HepG2 (cell line): ENCODE measurements at regions not wholly inside any gene's neighbourhood (a gene's known extent, or its start where the extent isn't known, plus 50 kb on each side); places are given as distances from the start of the nearest gene placed in this dataset.

ENCODE experiments used
- ATAC-seq: fragments of 200-7000 bp; cut with Tn5 transposase; 3 replicates; pipeline ENCODE4 v1.9.1; 2020; ENCODE audit warnings: mild to moderate bottlenecking, moderate library complexity
- BruUV-seq: library from RNA; stranded (reverse); fragments of 400-500 nt; replicated peaks from 2 replicates; lab custom pipeline; 2021; lab: Mats Ljungman, UMichigan
- CTCF ChIA-PET: fragments of 300-600 bp; formaldehyde crosslinking; extraction: SDS; loops from one replicate; lab custom pipeline; 2021; ENCODE audit warnings: low total read pairs, inconsistent platforms, low intra/inter-chr PET ratio; lab: Yijun Ruan, JAX
- POLR2A ChIA-PET: fragments of 350-600 bp; sonication (Branson Sonifier 250); formaldehyde crosslinking; loops from one replicate; lab custom pipeline; 2020; ENCODE audit warnings: antibody characterized with exemption, inconsistent platforms; lab: Yijun Ruan, JAX
- DNase-seq: peaks from one replicate; pipeline ENCODE4 v3.0.0-alpha.2; 2015; ENCODE audit warnings: low spot score
- FAIRE-seq: peaks from 3 replicates; lab custom pipeline; 2011; peaks lifted over from hg19 to GRCh38; lab: Jason Lieb, UNC
- H2AFZ ChIP-seq: one replicate; pipeline ENCODE4 v1.6.1; 2011; ENCODE audit warnings: low read length, inconsistent platforms
- H3K27ac ChIP-seq: fragments of 300-600 bp; 3 replicates; pipeline ENCODE4 v1.8.0; 2011; ENCODE audit warnings: mixed run types, mild to moderate bottlenecking, mixed read lengths, low read length, inconsistent platforms; ENCODE audit not compliant: insufficient read depth; ENCODE audit errors: extremely low read length
- H3K27me3 ChIP-seq, 2 experiments: fragments of 200-600 bp in 1 of 2; 2 replicates in 1 of 2; 3 replicates in 1 of 2; pipeline versions ENCODE4 v1.6.0 to v1.8.0; 2011; ENCODE audit warnings: low read length in 2 of 2, mild to moderate bottlenecking in 2 of 2, moderate library complexity in 2 of 2, inconsistent platforms in 1 of 2; ENCODE audit not compliant: insufficient read depth in 2 of 2, control insufficient read depth in 1 of 2
- H3K36me3 ChIP-seq, 2 experiments: fragments of 200-600 bp in 1 of 2; replicated peaks in 1 of 2; 2 replicates in 1 of 2; 3 replicates in 1 of 2; pipeline versions ENCODE4 v1.5.1 to v1.8.0; 2011; ENCODE audit warnings: low read length in 2 of 2, inconsistent platforms in 1 of 2; ENCODE audit not compliant: insufficient read depth in 2 of 2, control insufficient read depth in 1 of 2
- H3K4me1 ChIP-seq: 2 replicates; pipeline ENCODE4 v1.5.1; 2012; ENCODE audit warnings: low read length, inconsistent platforms; ENCODE audit not compliant: insufficient read depth
- H3K4me2 ChIP-seq: 2 replicates; pipeline ENCODE4 v1.6.0; 2011; ENCODE audit warnings: low read depth, low read length, inconsistent platforms
- H3K4me3 ChIP-seq, 3 experiments: fragments of 200-600 bp in 1 of 3; sonication (generic), shearing (Covaris generic) in 1 of 3; replicated peaks in 1 of 3; 2 replicates each; pipeline ENCODE4 v1.5.1; 2011 to 2016; ENCODE audit warnings: low read length in 3 of 3, inconsistent platforms in 2 of 3, low read depth in 2 of 3, mild to moderate bottlenecking in 2 of 3, control low read depth in 1 of 3, mixed read lengths in 1 of 3; ENCODE audit not compliant: insufficient read depth in 1 of 3
- H3K79me2 ChIP-seq: one replicate; pipeline ENCODE4 v1.6.1; 2011; ENCODE audit warnings: low read length, inconsistent platforms; ENCODE audit not compliant: insufficient read depth
- H3K9ac ChIP-seq: 2 replicates; pipeline ENCODE4 v1.6.0; 2011; ENCODE audit warnings: mild to moderate bottlenecking, low read depth, low read length, inconsistent platforms; ENCODE audit not compliant: insufficient read depth
- H3K9me3 ChIP-seq: 2 replicates; pipeline ENCODE4 v1.5.1; 2012; ENCODE audit warnings: mild to moderate bottlenecking, low read length
- H4K20me1 ChIP-seq: 2 replicates; pipeline ENCODE4 v1.6.0; 2011; ENCODE audit warnings: inconsistent platforms, mild to moderate bottlenecking, low read length, moderate library complexity; ENCODE audit not compliant: insufficient read depth
- AGO2 ChIP-seq: fragments of 200-400 bp; formaldehyde crosslinking; optimal IDR thresholded peaks from 2 replicates; pipeline ENCODE3; 2017; ENCODE audit warnings: mild to moderate bottlenecking, low read depth, low read length, moderate library complexity
- ESRRA ChIP-seq: sonication (generic); formaldehyde crosslinking; IDR thresholded peaks from 2 replicates; pipeline ENCODE4 v1.5.1; 2020; ENCODE audit warnings: mild to moderate bottlenecking, low read depth, missing genetic modification reagents
- JUN ChIP-seq: sonication (generic); formaldehyde crosslinking; IDR thresholded peaks from 2 replicates; pipeline ENCODE4 v1.4.0; 2020; ENCODE audit warnings: mild to moderate bottlenecking, missing genetic modification reagents
- NCOA5 ChIP-seq: sonication (generic); formaldehyde crosslinking; IDR thresholded peaks from 2 replicates; pipeline ENCODE4 v1.4.0; 2020; ENCODE audit warnings: missing genetic modification reagents
- ONECUT2 ChIP-seq: sonication (generic); formaldehyde crosslinking; IDR thresholded peaks from 2 replicates; pipeline ENCODE4 v1.4.0; 2020; ENCODE audit warnings: missing genetic modification reagents
- SP1 ChIP-seq, 2 experiments: fragments of 450-650 bp in 1 of 2; sonication (generic) in 1 of 2; formaldehyde crosslinking in 1 of 2; IDR thresholded peaks; 2 replicates each; pipeline versions ENCODE4 v1.4.0 to v1.6.1; 2016 to 2020; ENCODE audit warnings: missing genetic modification reagents in 1 of 2
- SSRP1 ChIP-seq: IDR thresholded peaks from 2 replicates; pipeline ENCODE4 v1.6.1; 2016; ENCODE audit warnings: control low read depth
- ZBTB42 ChIP-seq: sonication (generic); formaldehyde crosslinking; IDR thresholded peaks from 2 replicates; pipeline ENCODE4 v1.5.0; 2020; ENCODE audit warnings: mild to moderate bottlenecking, missing genetic modification reagents
- ZNF230 ChIP-seq: sonication (generic); formaldehyde crosslinking; IDR thresholded peaks from 2 replicates; pipeline ENCODE4 v1.4.0; 2020; ENCODE audit warnings: mild to moderate bottlenecking, missing genetic modification reagents
- ZNF253 ChIP-seq: sonication (generic); formaldehyde crosslinking; IDR thresholded peaks from 2 replicates; pipeline ENCODE4 v1.8.0; 2022; ENCODE audit warnings: mild to moderate bottlenecking, missing genetic modification reagents, borderline replicate concordance
- ZNF260 ChIP-seq: sonication (generic); formaldehyde crosslinking; IDR thresholded peaks from 2 replicates; pipeline ENCODE4 v1.4.0; 2020; ENCODE audit warnings: missing genetic modification reagents, low read depth, mild to moderate bottlenecking, borderline replicate concordance
- WGBS: methylation state at CpG from one replicate; pipeline ENCODE4 v1.1.6; 2017; ENCODE audit warnings: low lambda C conversion rate; 5-methylcytosine and 5-hydroxymethylcytosine counted together
- in situ Hi-C: cut with HindIII; loops from 2 replicates; pipeline ENCODE4 v1.10.0; 2017; ENCODE audit warnings: low pct_unique_long_range_greater_than_20kb; ENCODE audit not compliant: extremely low pct_ligation_motif_present
- intact Hi-C: fragments of 100-400 bp; cut with micrococcal nuclease; formaldehyde crosslinking; loops from one replicate; pipeline ENCODE4 v1.10.0; 2022; ENCODE audit not compliant: unreplicated experiment
- TF ChIP-seq, protein P1 (sequence below): sonication (generic); formaldehyde crosslinking; conservative IDR thresholded peaks from 2 replicates; pipeline ENCODE4 v1.8.0; 2022; ENCODE audit warnings: missing genetic modification reagents
- TF ChIP-seq, protein P2 (sequence below): conservative IDR thresholded peaks from 2 replicates; pipeline ENCODE4 v1.6.1; 2018; ENCODE audit warnings: missing genetic modification reagents
- TF ChIP-seq, protein P3 (sequence below): sonication (generic); formaldehyde crosslinking; IDR thresholded peaks from 2 replicates; pipeline ENCODE4 v1.8.0; 2022; ENCODE audit warnings: missing genetic modification reagents, low read depth, mild to moderate bottlenecking, borderline replicate concordance
- TF ChIP-seq, protein P4 (sequence below): sonication (generic); formaldehyde crosslinking; IDR thresholded peaks from 2 replicates; pipeline ENCODE4 v1.8.0; 2022; ENCODE audit warnings: missing genetic modification reagents, mild to moderate bottlenecking, inconsistent platforms, borderline replicate concordance
- TF ChIP-seq, protein P5 (sequence below): sonication (generic); formaldehyde crosslinking; IDR thresholded peaks from 2 replicates; pipeline ENCODE4 v1.4.0; 2020; ENCODE audit warnings: missing genetic modification reagents

DNA sequence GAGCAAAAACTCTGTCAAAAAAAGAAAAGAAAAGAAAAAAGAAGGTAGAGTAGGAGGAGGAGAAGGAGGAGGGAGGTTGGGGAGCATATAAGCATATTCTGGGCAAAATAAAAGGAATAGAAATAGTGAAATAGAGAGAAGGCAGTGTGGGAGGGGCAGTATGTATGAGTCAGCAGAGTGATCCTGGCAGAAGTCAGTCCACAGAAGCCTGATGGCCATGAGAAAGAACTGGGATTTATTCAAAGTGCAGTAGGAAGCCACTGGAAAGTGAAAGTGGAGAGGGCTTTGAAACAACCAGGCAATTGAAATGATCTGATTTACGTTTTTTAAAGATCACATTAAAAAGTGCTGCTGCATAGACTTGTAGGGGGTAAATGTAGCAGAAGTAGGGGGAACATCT lies 368.6 kb upstream of the USP15 start:
- Histone ChIP-seq H2AFZ (no peak overlapping the region), H3K4me1 (no peaks in the 10 kb centered on the region), H3K27me3 (no peaks in the 10 kb centered on the region; a peak in 1 of 5 replicates), H3K9ac (no peak overlapping the region), H3K36me3 (no peaks in the 10 kb centered on the region), H3K4me2 (no peak overlapping the region), H3K79me2 (no peaks in the 10 kb centered on the region), H4K20me1 (no peaks in the 10 kb centered on the region), H3K27ac (no peak overlapping the region), H3K9me3 (no peaks in the 10 kb centered on the region), H3K4me3 (no peak overlapping the region)
- FAIRE-seq (no peak), ATAC-seq (no peak), DNase-seq (no peak)
- WGBS: 0% methylated on average over 1 of the region's 1 CpG
- ChIA-PET POLR2A (no interaction called here), CTCF (no interaction called here)
- in situ Hi-C loops: no loop called here
- intact Hi-C loops: no loop called here
- BruUV-seq: no TSS peak
- TF ChIP-seq, protein P1, sequence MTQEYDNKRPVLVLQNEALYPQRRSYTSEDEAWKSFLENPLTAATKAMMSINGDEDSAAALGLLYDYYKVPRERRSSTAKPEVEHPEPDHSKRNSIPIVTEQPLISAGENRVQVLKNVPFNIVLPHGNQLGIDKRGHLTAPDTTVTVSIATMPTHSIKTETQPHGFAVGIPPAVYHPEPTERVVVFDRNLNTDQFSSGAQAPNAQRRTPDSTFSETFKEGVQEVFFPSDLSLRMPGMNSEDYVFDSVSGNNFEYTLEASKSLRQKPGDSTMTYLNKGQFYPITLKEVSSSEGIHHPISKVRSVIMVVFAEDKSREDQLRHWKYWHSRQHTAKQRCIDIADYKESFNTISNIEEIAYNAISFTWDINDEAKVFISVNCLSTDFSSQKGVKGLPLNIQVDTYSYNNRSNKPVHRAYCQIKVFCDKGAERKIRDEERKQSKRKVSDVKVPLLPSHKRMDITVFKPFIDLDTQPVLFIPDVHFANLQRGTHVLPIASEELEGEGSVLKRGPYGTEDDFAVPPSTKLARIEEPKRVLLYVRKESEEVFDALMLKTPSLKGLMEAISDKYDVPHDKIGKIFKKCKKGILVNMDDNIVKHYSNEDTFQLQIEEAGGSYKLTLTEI (CRISPR knock-in tag): no peak
- no peak for TF ChIP-seq JUN (CRISPR knock-in tag)
- TF ChIP-seq SSRP1 (CRISPR knock-in tag): no peak
- TF ChIP-seq NCOA5 (CRISPR knock-in tag): no peak
- TF ChIP-seq ZNF260 (CRISPR knock-in tag): no peak
- TF ChIP-seq, protein P2, sequence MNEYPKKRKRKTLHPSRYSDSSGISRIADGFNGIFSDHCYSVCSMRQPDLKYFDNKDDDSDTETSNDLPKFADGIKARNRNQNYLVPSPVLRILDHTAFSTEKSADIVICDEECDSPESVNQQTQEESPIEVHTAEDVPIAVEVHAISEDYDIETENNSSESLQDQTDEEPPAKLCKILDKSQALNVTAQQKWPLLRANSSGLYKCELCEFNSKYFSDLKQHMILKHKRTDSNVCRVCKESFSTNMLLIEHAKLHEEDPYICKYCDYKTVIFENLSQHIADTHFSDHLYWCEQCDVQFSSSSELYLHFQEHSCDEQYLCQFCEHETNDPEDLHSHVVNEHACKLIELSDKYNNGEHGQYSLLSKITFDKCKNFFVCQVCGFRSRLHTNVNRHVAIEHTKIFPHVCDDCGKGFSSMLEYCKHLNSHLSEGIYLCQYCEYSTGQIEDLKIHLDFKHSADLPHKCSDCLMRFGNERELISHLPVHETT (CRISPR knock-in tag): no peak
- TF ChIP-seq, protein P3, sequence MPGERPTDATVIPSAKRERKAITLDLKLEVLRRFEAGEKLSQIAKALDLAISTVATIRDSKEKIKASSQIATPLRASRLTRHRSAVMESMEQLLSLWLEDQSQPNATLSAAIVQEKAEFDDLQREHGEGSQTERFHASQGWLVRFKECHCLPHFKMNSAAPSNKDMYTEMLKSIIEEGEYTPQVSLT (CRISPR knock-in tag): no peak
- no peak for TF ChIP-seq AGO2
- TF ChIP-seq ONECUT2 (CRISPR knock-in tag): no peak
- TF ChIP-seq ZNF230 (CRISPR knock-in tag): no peak
- TF ChIP-seq, protein P4, sequence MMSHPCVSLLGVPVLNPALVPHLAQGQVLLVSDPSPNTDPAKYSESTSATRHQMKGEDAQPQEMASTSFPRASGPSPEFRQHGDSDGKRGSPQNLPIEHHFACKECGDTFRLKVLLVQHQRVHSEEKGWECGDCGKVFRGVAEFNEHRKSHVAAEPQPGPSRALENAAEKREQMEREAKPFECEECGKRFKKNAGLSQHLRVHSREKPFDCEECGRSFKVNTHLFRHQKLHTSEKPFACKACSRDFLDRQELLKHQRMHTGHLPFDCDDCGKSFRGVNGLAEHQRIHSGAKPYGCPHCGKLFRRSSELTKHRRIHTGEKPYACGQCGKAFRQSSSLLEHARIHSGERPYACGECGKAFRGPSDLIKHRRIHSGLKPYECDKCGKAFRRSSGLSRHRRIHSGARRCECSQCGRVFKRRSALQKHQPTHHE (CRISPR knock-in tag): no peak
- TF ChIP-seq ZBTB42 (CRISPR knock-in tag): no peak
- TF ChIP-seq ESRRA (CRISPR knock-in tag): no peak
- TF ChIP-seq ZNF253: no peak
- TF ChIP-seq, protein P5, sequence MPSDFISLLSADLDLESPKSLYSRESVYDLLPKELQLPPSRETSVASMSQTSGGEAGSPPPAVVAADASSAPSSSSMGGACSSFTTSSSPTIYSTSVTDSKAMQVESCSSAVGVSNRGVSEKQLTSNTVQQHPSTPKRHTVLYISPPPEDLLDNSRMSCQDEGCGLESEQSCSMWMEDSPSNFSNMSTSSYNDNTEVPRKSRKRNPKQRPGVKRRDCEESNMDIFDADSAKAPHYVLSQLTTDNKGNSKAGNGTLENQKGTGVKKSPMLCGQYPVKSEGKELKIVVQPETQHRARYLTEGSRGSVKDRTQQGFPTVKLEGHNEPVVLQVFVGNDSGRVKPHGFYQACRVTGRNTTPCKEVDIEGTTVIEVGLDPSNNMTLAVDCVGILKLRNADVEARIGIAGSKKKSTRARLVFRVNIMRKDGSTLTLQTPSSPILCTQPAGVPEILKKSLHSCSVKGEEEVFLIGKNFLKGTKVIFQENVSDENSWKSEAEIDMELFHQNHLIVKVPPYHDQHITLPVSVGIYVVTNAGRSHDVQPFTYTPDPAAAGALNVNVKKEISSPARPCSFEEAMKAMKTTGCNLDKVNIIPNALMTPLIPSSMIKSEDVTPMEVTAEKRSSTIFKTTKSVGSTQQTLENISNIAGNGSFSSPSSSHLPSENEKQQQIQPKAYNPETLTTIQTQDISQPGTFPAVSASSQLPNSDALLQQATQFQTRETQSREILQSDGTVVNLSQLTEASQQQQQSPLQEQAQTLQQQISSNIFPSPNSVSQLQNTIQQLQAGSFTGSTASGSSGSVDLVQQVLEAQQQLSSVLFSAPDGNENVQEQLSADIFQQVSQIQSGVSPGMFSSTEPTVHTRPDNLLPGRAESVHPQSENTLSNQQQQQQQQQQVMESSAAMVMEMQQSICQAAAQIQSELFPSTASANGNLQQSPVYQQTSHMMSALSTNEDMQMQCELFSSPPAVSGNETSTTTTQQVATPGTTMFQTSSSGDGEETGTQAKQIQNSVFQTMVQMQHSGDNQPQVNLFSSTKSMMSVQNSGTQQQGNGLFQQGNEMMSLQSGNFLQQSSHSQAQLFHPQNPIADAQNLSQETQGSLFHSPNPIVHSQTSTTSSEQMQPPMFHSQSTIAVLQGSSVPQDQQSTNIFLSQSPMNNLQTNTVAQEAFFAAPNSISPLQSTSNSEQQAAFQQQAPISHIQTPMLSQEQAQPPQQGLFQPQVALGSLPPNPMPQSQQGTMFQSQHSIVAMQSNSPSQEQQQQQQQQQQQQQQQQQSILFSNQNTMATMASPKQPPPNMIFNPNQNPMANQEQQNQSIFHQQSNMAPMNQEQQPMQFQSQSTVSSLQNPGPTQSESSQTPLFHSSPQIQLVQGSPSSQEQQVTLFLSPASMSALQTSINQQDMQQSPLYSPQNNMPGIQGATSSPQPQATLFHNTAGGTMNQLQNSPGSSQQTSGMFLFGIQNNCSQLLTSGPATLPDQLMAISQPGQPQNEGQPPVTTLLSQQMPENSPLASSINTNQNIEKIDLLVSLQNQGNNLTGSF: no peak
- TF ChIP-seq SP1 (IDR thresholded peaks at IDR 0.05): no peak
- no peak for TF ChIP-seq SP1 (CRISPR knock-in tag; IDR thresholded peaks at IDR 0.05)
